IMR-90 (cell line): ENCODE measurements at regions not wholly inside any gene's neighbourhood (a gene's known extent, or its start where the extent isn't known, plus 50 kb on each side); places are given as distances from the start of the nearest gene placed in this dataset.

Source experiments
- ATAC-seq: fragments of 200-7000 bp; cut with Tn5 transposase; 2 replicates; pipeline ENCODE4 v1.9.1; 2020; ENCODE audit warnings: low read depth, mild to moderate bottlenecking, moderate library complexity
- BruUV-seq: library from RNA; stranded (reverse); fragments of 400-500 nt; replicated peaks from 2 replicates; lab custom pipeline; 2021; lab: Mats Ljungman, UMichigan
- CTCF ChIA-PET: fragments of 300-600 bp; formaldehyde crosslinking; extraction: SDS; loops from one replicate; lab custom pipeline; 2021; ENCODE audit warnings: antibody characterized with exemption; lab: Yijun Ruan, JAX
- POLR2A ChIA-PET: fragments of 300-600 bp; sonication (Branson Sonifier 250); formaldehyde crosslinking; loops from one replicate; lab custom pipeline; 2022; ENCODE audit warnings: antibody characterized with exemption; ENCODE audit not compliant: unreplicated experiment; lab: Charles Lee
- DNase-seq: peaks from one replicate; pipeline ENCODE4 v3.0.0; 2013
- H2AFZ ChIP-seq: replicated peaks from 2 replicates; pipeline ENCODE3; 2013; ENCODE audit warnings: low read length, mild to moderate bottlenecking; ENCODE audit not compliant: poor library complexity
- H2AK5ac ChIP-seq: 2 replicates; pipeline ENCODE4 v1.6.1; 2013; ENCODE audit warnings: low read depth, low read length, inconsistent platforms
- H2AK9ac ChIP-seq: replicated peaks from 2 replicates; pipeline ENCODE3; 2013; ENCODE audit warnings: mild to moderate bottlenecking, low read depth, low read length, moderate library complexity; ENCODE audit not compliant: poor library complexity
- H2BK120ac ChIP-seq: 2 replicates; pipeline ENCODE4 v1.6.1; 2013; ENCODE audit warnings: low read depth, low read length, inconsistent platforms
- H2BK15ac ChIP-seq: 3 replicates; pipeline ENCODE4 v1.6.1; 2013; ENCODE audit warnings: low read depth, low read length, inconsistent platforms
- H2BK20ac ChIP-seq: 2 replicates; pipeline ENCODE4 v1.6.1; 2013; ENCODE audit warnings: low read depth, mild to moderate bottlenecking, inconsistent platforms, low read length, moderate library complexity
- H2BK5ac ChIP-seq: 2 replicates; pipeline ENCODE4 v1.6.1; 2013; ENCODE audit warnings: mild to moderate bottlenecking, low read depth, low read length, inconsistent platforms; ENCODE audit not compliant: poor library complexity, severe bottlenecking
- H3K14ac ChIP-seq: replicated peaks from 2 replicates; pipeline ENCODE4 v1.6.1; 2013; ENCODE audit warnings: low read depth, low read length, inconsistent platforms
- H3K18ac ChIP-seq: 2 replicates; pipeline ENCODE4 v1.6.1; 2013; ENCODE audit warnings: low read depth, low read length, control low read depth
- H3K23ac ChIP-seq: 2 replicates; pipeline ENCODE4 v1.6.1; 2013; ENCODE audit warnings: low read depth, low read length, inconsistent platforms
- H3K27ac ChIP-seq: 2 replicates; pipeline ENCODE4 v1.5.1; 2013; ENCODE audit warnings: mild to moderate bottlenecking, control low read depth, low read length; ENCODE audit not compliant: insufficient read depth
- H3K27me3 ChIP-seq: 2 replicates; pipeline ENCODE4 v1.6.1; 2013; ENCODE audit warnings: low read length; ENCODE audit not compliant: control insufficient read depth, insufficient read depth
- H3K36me3 ChIP-seq: 2 replicates; pipeline ENCODE4 v1.6.1; 2013; ENCODE audit warnings: low read length, mixed read lengths; ENCODE audit not compliant: control insufficient read depth, insufficient read depth
- H3K4ac ChIP-seq: 2 replicates; pipeline ENCODE4 v1.6.1; 2013; ENCODE audit warnings: low read depth, low read length, inconsistent platforms
- H3K4me1 ChIP-seq: 2 replicates; pipeline ENCODE4 v1.6.1; 2013; ENCODE audit warnings: low read length, mixed read lengths; ENCODE audit not compliant: control insufficient read depth, insufficient read depth
- H3K4me2 ChIP-seq: 2 replicates; pipeline ENCODE4 v1.6.1; 2013; ENCODE audit warnings: low read depth, mild to moderate bottlenecking, control low read depth, low read length, moderate library complexity
- H3K4me3 ChIP-seq: 2 replicates; pipeline ENCODE4 v1.5.1; 2013; ENCODE audit warnings: low read depth, mild to moderate bottlenecking, control low read depth, low read length, moderate library complexity; ENCODE audit not compliant: insufficient read depth
- H3K56ac ChIP-seq: 2 replicates; pipeline ENCODE4 v1.6.1; 2013; ENCODE audit warnings: low read length, inconsistent platforms; ENCODE audit not compliant: insufficient read depth; ENCODE audit errors: extremely low read depth
- H3K79me1 ChIP-seq, 2 experiments: 2 replicates each; pipeline ENCODE4 v1.6.1; 2013; ENCODE audit warnings: low read length in 2 of 2, inconsistent platforms in 1 of 2, low read depth in 1 of 2
- H3K9ac ChIP-seq: 2 replicates; pipeline ENCODE4 v1.6.1; 2013; ENCODE audit warnings: low read depth, low read length, control low read depth
- H3K9me1 ChIP-seq: 2 replicates; pipeline ENCODE4 v1.6.1; 2013; ENCODE audit warnings: low read length, inconsistent platforms; ENCODE audit not compliant: insufficient read depth
- H3K9me3 ChIP-seq: 2 replicates; pipeline ENCODE4 v1.6.1; 2013; ENCODE audit warnings: low read length; ENCODE audit not compliant: control insufficient read depth, insufficient read depth
- H4K20me1 ChIP-seq: 2 replicates; pipeline ENCODE4 v1.6.1; 2013; ENCODE audit warnings: low read length, inconsistent platforms; ENCODE audit not compliant: insufficient read depth
- H4K5ac ChIP-seq: 2 replicates; pipeline ENCODE4 v1.6.1; 2013; ENCODE audit warnings: mild to moderate bottlenecking, low read depth, low read length, control low read depth
- H4K8ac ChIP-seq, 2 experiments: 2 replicates each; pipeline ENCODE4 v1.6.1; 2013; ENCODE audit warnings: low read depth in 2 of 2, low read length in 2 of 2, control low read depth in 1 of 2, inconsistent platforms in 1 of 2
- H4K91ac ChIP-seq: 2 replicates; pipeline ENCODE4 v1.6.1; 2013; ENCODE audit warnings: low read depth, low read length, inconsistent platforms; ENCODE audit not compliant: insufficient read depth
- CEBPB ChIP-seq: IDR thresholded peaks from 2 replicates; pipeline ENCODE4 v1.6.1; 2012; ENCODE audit warnings: low read depth, low read length, improper control_type of control experiment
- MAFK ChIP-seq: IDR thresholded peaks from 2 replicates; pipeline ENCODE4 v1.6.1; 2012; ENCODE audit warnings: low read depth, low read length, improper control_type of control experiment
- MAZ ChIP-seq: IDR thresholded peaks from 2 replicates; pipeline ENCODE4 v1.6.1; 2012; ENCODE audit warnings: low read depth, mild to moderate bottlenecking, low read length, improper control_type of control experiment, moderate library complexity, borderline replicate concordance
- NFE2L2 ChIP-seq: fragments of 150-350 bp; IDR thresholded peaks from 2 replicates; pipeline ENCODE4 v1.6.1; 2016; ENCODE audit warnings: low read depth, mild to moderate bottlenecking, low read length
- RAD21 ChIP-seq: IDR thresholded peaks from 2 replicates; pipeline ENCODE4 v1.6.1; 2012; ENCODE audit warnings: low read length, improper control_type of control experiment
- WGBS, 2 experiments: methylation state at CpG; one replicate each; pipeline versions ENCODE4 v1.1.5 to v1.1.7; 2013; ENCODE audit warnings: missing lambda C conversion rate in 2 of 2; ENCODE audit not compliant: insufficient read length in 1 of 2; ENCODE audit errors: extremely low coverage in 2 of 2; 5-methylcytosine and 5-hydroxymethylcytosine counted together
- dilution Hi-C: fragments of 300-500 bp; cut with HindIII; formaldehyde crosslinking; loops from one replicate; pipeline ENCODE4 v1.14.3; 2018; ENCODE audit warnings: low sequenced_read_pairs; ENCODE audit not compliant: unreplicated experiment
- in situ Hi-C: fragments of 300-500 bp; cut with MboI; formaldehyde crosslinking; loops from 3 replicates; pipeline ENCODE4 v1.14.3; 2019; ENCODE audit warnings: low sequenced_read_pairs, inconsistent platforms, mixed read lengths
- intact Hi-C: fragments of 100-400 bp; cut with micrococcal nuclease; formaldehyde crosslinking; loops from 2 replicates; pipeline ENCODE4 v1.10.0; 2022

DNA sequence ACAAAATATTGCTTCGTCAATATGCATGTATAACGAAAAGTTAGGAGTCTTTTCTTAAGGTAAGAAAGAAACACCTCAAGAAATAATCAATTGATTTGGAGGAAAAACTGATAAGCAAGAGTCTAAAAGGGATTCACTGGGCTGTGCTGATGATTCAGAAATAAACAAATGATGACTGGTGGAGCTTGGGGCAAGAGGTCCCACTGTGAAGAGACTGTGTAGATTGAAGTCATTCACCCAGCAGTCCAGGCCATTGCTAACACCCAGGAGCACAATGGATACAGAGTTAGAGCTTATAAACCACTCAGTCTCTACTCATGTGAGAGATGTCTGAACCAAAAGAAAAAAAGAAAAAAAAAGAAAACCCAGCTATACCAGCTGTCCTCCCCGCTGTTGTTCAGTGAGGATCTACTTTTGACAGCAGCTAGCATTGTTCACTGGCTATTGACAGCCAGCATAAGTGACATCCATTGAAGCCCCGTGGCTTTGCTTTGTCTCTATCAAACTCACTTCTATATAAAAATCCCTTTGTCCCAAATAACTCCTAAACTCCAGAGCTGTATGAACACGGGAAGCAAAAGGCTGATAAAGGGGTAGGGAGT is 255.5 kb downstream of the KCTD12 start:
- H2BK20ac ChIP-seq, result no peak overlapping the region
- H3K4me1 ChIP-seq, result no peaks in the 10 kb centered on the region
- no peak overlapping the region for H3K23ac ChIP-seq
- H4K5ac ChIP-seq, result no peak overlapping the region
- H3K36me3 ChIP-seq, result no peaks in the 10 kb centered on the region
- no peak overlapping the region for H2AK9ac ChIP-seq
- H3K9me1 ChIP-seq, result no peaks in the 10 kb centered on the region
- H3K4me3 ChIP-seq, result no peak overlapping the region
- no peak overlapping the region for H3K27ac ChIP-seq
- peaks cover under 1% of the 10 kb centered on the region; the same call in 1 of the 2 replicates for H3K27me3 ChIP-seq
- H3K9ac ChIP-seq, result no peak overlapping the region
- no TSS peak for BruUV-seq
- H2BK15ac ChIP-seq, result no peak overlapping the region
- ATAC-seq (peak; percentile 53; the same call in 1 of the 2 replicates), DNase-seq (no peak)
- intact Hi-C loops, result no loop called here
- H3K4ac ChIP-seq, result no peak overlapping the region
- POLR2A ChIA-PET, result no interaction called here
- WGBS, 2 experiments, result no CpG with 5 or more reads among the region's 5 CpGs
- no peak overlapping the region for H4K8ac ChIP-seq
- no peaks in the 10 kb centered on the region for H3K79me1 ChIP-seq
- in situ Hi-C loops, result no loop called here
- TF ChIP-seq MAFK (no peak), MAZ (no peak), CEBPB (no peak), NFE2L2 (no peak), RAD21 (no peak)
- H2BK120ac ChIP-seq, result no peak overlapping the region
- no peak overlapping the region for H4K91ac ChIP-seq
- no peak overlapping the region for H3K18ac ChIP-seq
- no peak overlapping the region for H2AFZ ChIP-seq
- H3K4me2 ChIP-seq, result no peak overlapping the region
- H3K14ac ChIP-seq, result no peak overlapping the region
- CTCF ChIA-PET, result no interaction called here
- H3K9me3 ChIP-seq, result peaks cover 2% of the 10 kb centered on the region; the same call in 1 of the 2 replicates
- dilution Hi-C loops, result no loop called here
- H2AK5ac ChIP-seq, result no peak overlapping the region
- H4K20me1 ChIP-seq, result no peaks in the 10 kb centered on the region
- H2BK5ac ChIP-seq, result no peak overlapping the region
- no peak overlapping the region for H3K56ac ChIP-seq
